ENCODE measurements at regions not wholly inside any gene's neighbourhood (a gene's known extent, or its start where the extent isn't known, plus 50 kb on each side); places are given as distances from the start of the nearest gene placed in this dataset.

DNA sequence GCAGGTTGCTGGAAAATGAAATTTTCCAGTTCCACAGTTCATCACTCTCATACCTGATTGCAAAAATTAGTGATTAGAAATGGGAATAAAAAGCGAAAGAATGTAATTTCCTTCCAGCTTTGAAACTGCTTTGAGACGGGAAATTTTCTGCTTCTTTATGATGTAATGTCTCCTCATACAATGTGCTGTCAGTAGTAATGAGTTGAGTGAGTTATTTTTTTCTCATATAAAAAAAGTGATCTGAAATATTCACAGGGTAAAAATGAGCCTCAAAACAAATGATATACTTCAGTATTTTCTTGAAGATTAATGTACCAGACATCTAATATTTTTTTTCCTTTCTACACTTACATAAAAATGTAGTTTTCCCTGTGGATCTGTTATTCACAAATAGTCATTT lies 179.1 kb upstream of the FAT4 start:
- ATAC-seq: no peak
- TF ChIP-seq, protein P1, sequence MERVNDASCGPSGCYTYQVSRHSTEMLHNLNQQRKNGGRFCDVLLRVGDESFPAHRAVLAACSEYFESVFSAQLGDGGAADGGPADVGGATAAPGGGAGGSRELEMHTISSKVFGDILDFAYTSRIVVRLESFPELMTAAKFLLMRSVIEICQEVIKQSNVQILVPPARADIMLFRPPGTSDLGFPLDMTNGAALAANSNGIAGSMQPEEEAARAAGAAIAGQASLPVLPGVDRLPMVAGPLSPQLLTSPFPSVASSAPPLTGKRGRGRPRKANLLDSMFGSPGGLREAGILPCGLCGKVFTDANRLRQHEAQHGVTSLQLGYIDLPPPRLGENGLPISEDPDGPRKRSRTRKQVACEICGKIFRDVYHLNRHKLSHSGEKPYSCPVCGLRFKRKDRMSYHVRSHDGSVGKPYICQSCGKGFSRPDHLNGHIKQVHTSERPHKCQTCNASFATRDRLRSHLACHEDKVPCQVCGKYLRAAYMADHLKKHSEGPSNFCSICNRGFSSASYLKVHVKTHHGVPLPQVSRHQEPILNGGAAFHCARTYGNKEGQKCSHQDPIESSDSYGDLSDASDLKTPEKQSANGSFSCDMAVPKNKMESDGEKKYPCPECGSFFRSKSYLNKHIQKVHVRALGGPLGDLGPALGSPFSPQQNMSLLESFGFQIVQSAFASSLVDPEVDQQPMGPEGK (CRISPR knock-in tag; IDR thresholded peaks at IDR 0.05; ENCODE audit: borderline replicate concordance): no peak
- TF ChIP-seq TOX (CRISPR knock-in tag; IDR thresholded peaks at IDR 0.05; ENCODE audit: borderline replicate concordance): no peak
- no peak for TF ChIP-seq ZNF565 (CRISPR knock-in tag; conservative IDR thresholded peaks at IDR 0.05; ENCODE audit: low read depth)
- TF ChIP-seq BACH2 (CRISPR knock-in tag; IDR thresholded peaks at IDR 0.05; ENCODE audit: borderline replicate concordance): no peak
- TF ChIP-seq ZNF8 (CRISPR knock-in tag; IDR thresholded peaks at IDR 0.05): no peak
- no peak for TF ChIP-seq TCF4 (CRISPR knock-in tag; IDR thresholded peaks at IDR 0.05; ENCODE audit: borderline replicate concordance)
- TF ChIP-seq OSR1 (CRISPR knock-in tag; IDR thresholded peaks at IDR 0.05): no peak
- TF ChIP-seq, protein P2, sequence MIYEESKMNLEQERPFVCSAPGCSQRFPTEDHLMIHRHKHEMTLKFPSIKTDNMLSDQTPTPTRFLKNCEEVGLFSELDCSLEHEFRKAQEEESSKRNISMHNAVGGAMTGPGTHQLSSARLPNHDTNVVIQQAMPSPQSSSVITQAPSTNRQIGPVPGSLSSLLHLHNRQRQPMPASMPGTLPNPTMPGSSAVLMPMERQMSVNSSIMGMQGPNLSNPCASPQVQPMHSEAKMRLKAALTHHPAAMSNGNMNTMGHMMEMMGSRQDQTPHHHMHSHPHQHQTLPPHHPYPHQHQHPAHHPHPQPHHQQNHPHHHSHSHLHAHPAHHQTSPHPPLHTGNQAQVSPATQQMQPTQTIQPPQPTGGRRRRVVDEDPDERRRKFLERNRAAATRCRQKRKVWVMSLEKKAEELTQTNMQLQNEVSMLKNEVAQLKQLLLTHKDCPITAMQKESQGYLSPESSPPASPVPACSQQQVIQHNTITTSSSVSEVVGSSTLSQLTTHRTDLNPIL (CRISPR knock-in tag; IDR thresholded peaks at IDR 0.05; ENCODE audit: low read depth): no peak
- TF ChIP-seq ZC3H10 (CRISPR knock-in tag; IDR thresholded peaks at IDR 0.05): no peak
- TF ChIP-seq RARB (CRISPR knock-in tag; IDR thresholded peaks at IDR 0.05): no peak
- TF ChIP-seq, protein P3, sequence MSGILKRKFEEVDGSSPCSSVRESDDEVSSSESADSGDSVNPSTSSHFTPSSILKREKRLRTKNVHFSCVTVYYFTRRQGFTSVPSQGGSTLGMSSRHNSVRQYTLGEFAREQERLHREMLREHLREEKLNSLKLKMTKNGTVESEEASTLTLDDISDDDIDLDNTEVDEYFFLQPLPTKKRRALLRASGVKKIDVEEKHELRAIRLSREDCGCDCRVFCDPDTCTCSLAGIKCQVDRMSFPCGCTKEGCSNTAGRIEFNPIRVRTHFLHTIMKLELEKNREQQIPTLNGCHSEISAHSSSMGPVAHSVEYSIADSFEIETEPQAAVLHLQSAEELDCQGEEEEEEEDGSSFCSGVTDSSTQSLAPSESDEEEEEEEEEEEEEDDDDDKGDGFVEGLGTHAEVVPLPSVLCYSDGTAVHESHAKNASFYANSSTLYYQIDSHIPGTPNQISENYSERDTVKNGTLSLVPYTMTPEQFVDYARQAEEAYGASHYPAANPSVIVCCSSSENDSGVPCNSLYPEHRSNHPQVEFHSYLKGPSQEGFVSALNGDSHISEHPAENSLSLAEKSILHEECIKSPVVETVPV (CRISPR knock-in tag; IDR thresholded peaks at IDR 0.05): no peak
- TF ChIP-seq PPARA (CRISPR knock-in tag; IDR thresholded peaks at IDR 0.05; ENCODE audit: borderline replicate concordance): no peak
- TF ChIP-seq GLIS3 (CRISPR knock-in tag; IDR thresholded peaks at IDR 0.05): no peak
- TF ChIP-seq ZNF70 (CRISPR knock-in tag; IDR thresholded peaks at IDR 0.05): no peak
- no peak for TF ChIP-seq ESRRG (CRISPR knock-in tag; IDR thresholded peaks at IDR 0.05)
- no peak for TF ChIP-seq ZFP30 (CRISPR knock-in tag; IDR thresholded peaks at IDR 0.05)

DNA sequence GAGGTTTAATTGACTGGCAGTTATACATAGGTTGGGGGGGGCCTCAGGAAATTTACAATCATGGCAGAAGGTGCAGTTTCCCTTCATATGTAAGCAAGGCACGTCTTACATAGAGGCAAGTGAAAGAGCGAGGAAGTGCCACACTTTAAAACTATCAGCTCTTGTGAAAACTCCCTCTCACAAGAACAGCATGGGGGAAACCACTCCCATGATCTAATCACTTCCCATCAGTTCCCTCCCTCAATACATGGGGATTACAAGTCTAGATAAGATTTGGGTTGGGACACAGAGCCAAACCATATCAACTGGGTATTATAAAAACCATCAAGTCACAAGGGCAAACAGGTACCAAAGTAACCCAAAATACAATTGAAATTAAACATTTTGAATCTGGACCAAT lies 182.0 kb upstream of the FAT4 start:
- no peak for TF ChIP-seq PPARA (CRISPR knock-in tag; IDR thresholded peaks at IDR 0.05; ENCODE audit: borderline replicate concordance)
- TF ChIP-seq ESRRG (CRISPR knock-in tag; IDR thresholded peaks at IDR 0.05): no peak
- TF ChIP-seq, protein P1 (CRISPR knock-in tag; IDR thresholded peaks at IDR 0.05; ENCODE audit: borderline replicate concordance): no peak
- TF ChIP-seq ZNF8 (CRISPR knock-in tag; IDR thresholded peaks at IDR 0.05): no peak
- TF ChIP-seq CSDC2 (CRISPR knock-in tag; IDR thresholded peaks at IDR 0.05): no peak
- no peak for TF ChIP-seq TOX (CRISPR knock-in tag; IDR thresholded peaks at IDR 0.05; ENCODE audit: borderline replicate concordance)
- TF ChIP-seq OSR1 (CRISPR knock-in tag; IDR thresholded peaks at IDR 0.05): no peak
- TF ChIP-seq RARB (CRISPR knock-in tag; IDR thresholded peaks at IDR 0.05): no peak
- TF ChIP-seq BACH2 (CRISPR knock-in tag; IDR thresholded peaks at IDR 0.05; ENCODE audit: borderline replicate concordance): no peak
- TF ChIP-seq, protein P3 (CRISPR knock-in tag; IDR thresholded peaks at IDR 0.05): no peak
- TF ChIP-seq ZFP3 (CRISPR knock-in tag; IDR thresholded peaks at IDR 0.05): no peak
- TF ChIP-seq SNAI2 (CRISPR knock-in tag; IDR thresholded peaks at IDR 0.05): no peak
- TF ChIP-seq, protein P4, sequence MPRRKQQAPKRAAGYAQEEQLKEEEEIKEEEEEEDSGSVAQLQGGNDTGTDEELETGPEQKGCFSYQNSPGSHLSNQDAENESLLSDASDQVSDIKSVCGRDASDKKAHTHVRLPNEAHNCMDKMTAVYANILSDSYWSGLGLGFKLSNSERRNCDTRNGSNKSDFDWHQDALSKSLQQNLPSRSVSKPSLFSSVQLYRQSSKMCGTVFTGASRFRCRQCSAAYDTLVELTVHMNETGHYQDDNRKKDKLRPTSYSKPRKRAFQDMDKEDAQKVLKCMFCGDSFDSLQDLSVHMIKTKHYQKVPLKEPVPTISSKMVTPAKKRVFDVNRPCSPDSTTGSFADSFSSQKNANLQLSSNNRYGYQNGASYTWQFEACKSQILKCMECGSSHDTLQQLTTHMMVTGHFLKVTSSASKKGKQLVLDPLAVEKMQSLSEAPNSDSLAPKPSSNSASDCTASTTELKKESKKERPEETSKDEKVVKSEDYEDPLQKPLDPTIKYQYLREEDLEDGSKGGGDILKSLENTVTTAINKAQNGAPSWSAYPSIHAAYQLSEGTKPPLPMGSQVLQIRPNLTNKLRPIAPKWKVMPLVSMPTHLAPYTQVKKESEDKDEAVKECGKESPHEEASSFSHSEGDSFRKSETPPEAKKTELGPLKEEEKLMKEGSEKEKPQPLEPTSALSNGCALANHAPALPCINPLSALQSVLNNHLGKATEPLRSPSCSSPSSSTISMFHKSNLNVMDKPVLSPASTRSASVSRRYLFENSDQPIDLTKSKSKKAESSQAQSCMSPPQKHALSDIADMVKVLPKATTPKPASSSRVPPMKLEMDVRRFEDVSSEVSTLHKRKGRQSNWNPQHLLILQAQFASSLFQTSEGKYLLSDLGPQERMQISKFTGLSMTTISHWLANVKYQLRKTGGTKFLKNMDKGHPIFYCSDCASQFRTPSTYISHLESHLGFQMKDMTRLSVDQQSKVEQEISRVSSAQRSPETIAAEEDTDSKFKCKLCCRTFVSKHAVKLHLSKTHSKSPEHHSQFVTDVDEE (CRISPR knock-in tag; IDR thresholded peaks at IDR 0.05): no peak
- no peak for ATAC-seq
